Coronary artery (tissue), 2 donors: ENCODE measurements at regions not wholly inside any gene's neighbourhood (a gene's known extent, or its start where the extent isn't known, plus 50 kb on each side); places are given as distances from the start of the nearest gene placed in this dataset.

Experiments used
- DNase-seq: peaks from one replicate; pipeline ENCODE4 v3.0.0-alpha.2; 2017; ENCODE audit warnings: low spot score
- H3K27ac ChIP-seq, 2 donors: fragments of 200-600 bp; sonication (generic); one replicate each; pipeline ENCODE4 v1.5.1; 2016 to 2019
- H3K4me3 ChIP-seq: fragments of 200-600 bp; sonication (generic); 2 replicates; pipeline ENCODE4 v1.5.1; 2016; ENCODE audit warnings: mild to moderate bottlenecking, moderate library complexity
- CTCF ChIP-seq: fragments of 200-600 bp; sonication (generic); IDR thresholded peaks from one replicate; pipeline ENCODE4 v1.5.1; 2019; ENCODE audit warnings: antibody characterized with exemption

- H3K27ac ChIP-seq, result no peak overlapping the region
- no peak overlapping the region for H3K4me3 ChIP-seq
- TF ChIP-seq CTCF, result no peak
- no peak for DNase-seq
These were observed 807.9 kb upstream of the ZNF608 start for GRCh38 chr5:125554355-125554754.

GRCh38 chr5:125555591-125555990 is 809.2 kb upstream of the ZNF608 start:
- no peak overlapping the region for H3K27ac ChIP-seq
- TF ChIP-seq CTCF, result no peak
- DNase-seq, result no peak
- no peak overlapping the region for H3K4me3 ChIP-seq

DNA sequence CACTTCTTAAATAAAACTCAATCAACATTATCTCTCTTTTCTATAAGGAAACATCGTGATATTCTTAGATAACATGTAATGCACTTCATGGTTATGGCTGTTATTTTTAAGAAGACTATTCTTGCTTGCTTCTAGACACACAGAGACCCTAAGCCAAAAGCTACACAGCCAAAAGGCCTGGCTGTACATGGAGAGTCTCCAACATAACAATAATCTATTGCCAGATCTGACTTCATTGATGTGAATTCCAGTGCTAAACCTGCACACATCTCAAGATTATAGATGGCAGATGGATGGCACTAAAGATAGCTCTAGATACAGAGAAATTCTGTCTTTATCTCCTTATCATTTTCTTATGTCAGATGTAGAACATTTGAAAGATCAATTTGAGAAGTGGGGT is 811.6 kb upstream of the ZNF608 start:
- Histone ChIP-seq H3K4me3 (no peak overlapping the region), H3K27ac (no peak overlapping the region)
- no peak for TF ChIP-seq CTCF
- no peak for DNase-seq

GRCh38 chr5:125558466-125558865 is 812.0 kb upstream of the ZNF608 start:
- no peak overlapping the region for H3K27ac ChIP-seq
- H3K4me3 ChIP-seq, result no peak overlapping the region
- no peak for TF ChIP-seq CTCF
- DNase-seq, result no peak

- Histone ChIP-seq H3K4me3 (no peak overlapping the region), H3K27ac (no peak overlapping the region)
- TF ChIP-seq CTCF, result no peak
- no peak for DNase-seq
These were observed 812.9 kb upstream of the ZNF608 start for GRCh38 chr5:125559296-125559695.

GRCh38 chr5:125560476-125561225 is 814.2 kb upstream of the ZNF608 start:
- Histone ChIP-seq H3K4me3 (no peak overlapping the region), H3K27ac (no peak overlapping the region)
- TF ChIP-seq CTCF, result no peak
- no peak for DNase-seq

DNA sequence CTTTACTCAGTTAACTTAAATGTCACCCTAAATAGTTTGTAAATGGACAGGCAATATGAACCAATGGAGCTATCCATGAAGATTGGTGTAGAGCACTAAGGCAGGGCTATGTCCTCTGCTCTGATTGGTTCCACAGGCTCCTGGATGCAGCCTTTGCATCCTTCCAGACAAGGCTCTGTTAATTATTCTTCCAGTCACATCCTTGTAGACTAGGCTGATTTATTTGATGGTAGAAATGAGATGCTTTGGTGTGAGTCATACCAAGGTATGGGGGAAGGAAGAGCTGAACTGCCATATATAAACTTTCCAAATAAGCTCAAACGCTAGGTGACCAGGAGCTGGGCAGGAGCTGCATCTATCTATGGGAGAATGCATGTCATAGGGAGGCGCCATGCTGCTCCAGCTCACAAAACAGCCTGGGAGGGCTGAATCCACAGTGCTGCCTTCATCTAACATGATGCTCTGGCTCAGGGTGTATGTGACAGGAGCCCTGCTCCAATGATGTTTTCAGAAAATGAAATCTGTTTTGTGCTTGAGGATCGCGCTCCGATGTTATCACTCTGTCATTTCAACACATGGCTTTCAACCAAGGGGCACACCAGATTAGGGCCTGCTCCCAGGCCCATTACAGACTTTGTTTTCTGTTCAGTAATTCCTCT is 818.0 kb upstream of the ZNF608 start:
- Histone ChIP-seq H3K4me3 (no peak overlapping the region), H3K27ac (no peak overlapping the region)
- no peak for TF ChIP-seq CTCF
- no peak for DNase-seq
